ENCODE measurements at regions not wholly inside any gene's neighbourhood (a gene's known extent, or its start where the extent isn't known, plus 50 kb on each side); places are given as distances from the start of the nearest gene placed in this dataset.

DNA sequence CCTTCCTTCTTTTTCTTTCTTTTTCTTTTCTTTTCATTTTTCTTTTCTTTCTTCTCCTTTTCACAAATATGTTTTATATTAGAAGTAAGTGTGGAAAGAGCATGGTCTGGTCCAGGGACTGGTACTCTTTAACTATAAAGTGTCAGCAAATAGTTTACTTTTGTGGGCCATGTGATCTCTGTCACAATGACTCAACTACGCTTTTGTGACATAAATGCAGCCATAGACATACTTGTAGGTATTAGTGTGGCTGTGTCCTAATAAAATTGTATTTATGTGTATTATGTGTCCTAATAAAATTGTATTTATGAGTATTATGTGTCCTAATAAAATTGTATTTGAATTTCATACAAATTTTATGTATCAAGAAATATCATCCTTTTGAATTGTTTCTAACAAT, 749.1 kb upstream of the ARPP21 start:
- H3K4me2 ChIP-seq (ENCODE audit: control insufficient read depth, extremely low read depth, insufficient read depth, low read depth, low read length) = no peak overlapping the region
- DNase-seq (ENCODE audit: low read depth, low spot score) (no peak), FAIRE-seq (no peak)
- H3K79me2 ChIP-seq (ENCODE audit: control insufficient read depth, insufficient read depth, low read length) = no peaks in the 10 kb centered on the region
- H3K4me3 ChIP-seq (ENCODE audit: control insufficient read depth in 2 of 3, extremely low read depth in 1 of 3, insufficient read depth in 2 of 3, low read depth in 1 of 3, low read length in 3 of 3) = no peak overlapping the region
- no peak for TF ChIP-seq EZH2 (IDR thresholded peaks at IDR 0.05; ENCODE audit: low read length)
- TF ChIP-seq, protein P1, sequence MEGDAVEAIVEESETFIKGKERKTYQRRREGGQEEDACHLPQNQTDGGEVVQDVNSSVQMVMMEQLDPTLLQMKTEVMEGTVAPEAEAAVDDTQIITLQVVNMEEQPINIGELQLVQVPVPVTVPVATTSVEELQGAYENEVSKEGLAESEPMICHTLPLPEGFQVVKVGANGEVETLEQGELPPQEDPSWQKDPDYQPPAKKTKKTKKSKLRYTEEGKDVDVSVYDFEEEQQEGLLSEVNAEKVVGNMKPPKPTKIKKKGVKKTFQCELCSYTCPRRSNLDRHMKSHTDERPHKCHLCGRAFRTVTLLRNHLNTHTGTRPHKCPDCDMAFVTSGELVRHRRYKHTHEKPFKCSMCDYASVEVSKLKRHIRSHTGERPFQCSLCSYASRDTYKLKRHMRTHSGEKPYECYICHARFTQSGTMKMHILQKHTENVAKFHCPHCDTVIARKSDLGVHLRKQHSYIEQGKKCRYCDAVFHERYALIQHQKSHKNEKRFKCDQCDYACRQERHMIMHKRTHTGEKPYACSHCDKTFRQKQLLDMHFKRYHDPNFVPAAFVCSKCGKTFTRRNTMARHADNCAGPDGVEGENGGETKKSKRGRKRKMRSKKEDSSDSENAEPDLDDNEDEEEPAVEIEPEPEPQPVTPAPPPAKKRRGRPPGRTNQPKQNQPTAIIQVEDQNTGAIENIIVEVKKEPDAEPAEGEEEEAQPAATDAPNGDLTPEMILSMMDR (optimal IDR thresholded peaks at IDR 0.05 in 1 of 3, IDR thresholded peaks at IDR 0.05 in 1 of 3, conservative IDR thresholded peaks at IDR 0.05 in 1 of 3; ENCODE audit: extremely low read depth in 1 of 3, insufficient read depth in 2 of 3, low read length in 3 of 3) = no peak
- H3K9ac ChIP-seq (ENCODE audit: control insufficient read depth, extremely low read depth, insufficient read depth, low read length) = no peak overlapping the region
- H3K36me3 ChIP-seq (ENCODE audit: control insufficient read depth in 2 of 2, extremely low read depth in 1 of 2, insufficient read depth in 2 of 2, low read length in 2 of 2) = no peaks in the 10 kb centered on the region
- H3K27me3 ChIP-seq (ENCODE audit: control insufficient read depth, extremely low read depth, insufficient read depth, low read length) = no peaks in the 10 kb centered on the region
- H3K9me3 ChIP-seq (ENCODE audit: control insufficient read depth, low read depth, low read length) = no peaks in the 10 kb centered on the region
- no peaks in the 10 kb centered on the region for H3K4me1 ChIP-seq (ENCODE audit: control insufficient read depth, extremely low read depth, insufficient read depth, low read length)
- no peak overlapping the region for H3K27ac ChIP-seq (ENCODE audit: control insufficient read depth, insufficient read depth, low read length)
- dilution Hi-C loops (cut with MboI; ENCODE audit: extremely low pct_ligation_motif_present, low sequenced_read_pairs) = no loop called here
- H3K9me1 ChIP-seq (ENCODE audit: control insufficient read depth, extremely low read depth, insufficient read depth, low read length) = no peaks in the 10 kb centered on the region
- no peaks in the 10 kb centered on the region for H4K20me1 ChIP-seq (ENCODE audit: control insufficient read depth, extremely low read depth, insufficient read depth, low read length)
- H2AFZ ChIP-seq (ENCODE audit: control insufficient read depth, low read length) = no peak overlapping the region

DNA sequence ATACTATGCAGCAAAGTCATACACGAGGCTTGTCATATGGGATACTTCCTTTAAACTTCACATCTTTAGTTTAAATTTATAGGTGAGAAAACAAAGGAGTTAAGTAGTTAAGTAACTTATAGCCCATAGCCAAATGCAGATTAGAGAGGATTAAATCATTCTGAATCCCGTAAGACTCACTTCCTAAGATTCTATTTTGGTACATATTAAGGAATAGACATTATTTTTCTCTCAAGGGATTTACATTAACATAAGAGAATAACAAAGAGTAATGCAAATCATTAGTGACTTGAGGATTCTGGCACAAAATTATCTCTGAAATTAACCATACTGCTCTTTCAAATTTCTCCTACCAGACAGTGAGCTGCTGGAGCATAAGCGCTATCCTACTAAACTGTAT, 747.4 kb upstream of the ARPP21 start:
- Histone ChIP-seq H2AFZ (ENCODE audit: control insufficient read depth, low read length) (no peak overlapping the region), H3K27me3 (ENCODE audit: control insufficient read depth, extremely low read depth, insufficient read depth, low read length) (no peaks in the 10 kb centered on the region), H4K20me1 (ENCODE audit: control insufficient read depth, extremely low read depth, insufficient read depth, low read length) (no peaks in the 10 kb centered on the region), H3K9me3 (ENCODE audit: control insufficient read depth, low read depth, low read length) (no peaks in the 10 kb centered on the region), H3K27ac (ENCODE audit: control insufficient read depth, insufficient read depth, low read length) (no peak overlapping the region), H3K4me2 (ENCODE audit: control insufficient read depth, extremely low read depth, insufficient read depth, low read depth, low read length) (no peak overlapping the region), H3K4me3 (ENCODE audit: control insufficient read depth in 2 of 3, extremely low read depth in 1 of 3, insufficient read depth in 2 of 3, low read depth in 1 of 3, low read length in 3 of 3) (no peak overlapping the region), H3K79me2 (ENCODE audit: control insufficient read depth, insufficient read depth, low read length) (no peaks in the 10 kb centered on the region), H3K4me1 (ENCODE audit: control insufficient read depth, extremely low read depth, insufficient read depth, low read length) (no peaks in the 10 kb centered on the region), H3K36me3 (ENCODE audit: control insufficient read depth in 2 of 2, extremely low read depth in 1 of 2, insufficient read depth in 2 of 2, low read length in 2 of 2) (no peaks in the 10 kb centered on the region), H3K9ac (ENCODE audit: control insufficient read depth, extremely low read depth, insufficient read depth, low read length) (no peak overlapping the region), H3K9me1 (ENCODE audit: control insufficient read depth, extremely low read depth, insufficient read depth, low read length) (no peaks in the 10 kb centered on the region)
- dilution Hi-C loops (cut with MboI; ENCODE audit: extremely low pct_ligation_motif_present, low sequenced_read_pairs) = no loop called here
- TF ChIP-seq, protein P1 (optimal IDR thresholded peaks at IDR 0.05 in 1 of 3, IDR thresholded peaks at IDR 0.05 in 1 of 3, conservative IDR thresholded peaks at IDR 0.05 in 1 of 3; ENCODE audit: extremely low read depth in 1 of 3, insufficient read depth in 2 of 3, low read length in 3 of 3) = no peak
- no peak for TF ChIP-seq EZH2 (IDR thresholded peaks at IDR 0.05; ENCODE audit: low read length)
- DNase-seq (ENCODE audit: low read depth, low spot score) = no peak
- no peak for FAIRE-seq

All from keratinocyte (primary cell).